Hepatocyte (in vitro differentiated cells): ENCODE measurements at regions not wholly inside any gene's neighbourhood (a gene's known extent, or its start where the extent isn't known, plus 50 kb on each side); places are given as distances from the start of the nearest gene placed in this dataset.

Source experiments
- DNase-seq: peaks from one replicate; pipeline ENCODE4 v3.0.0-alpha.2; 2016; ENCODE audit warnings: low spot score
- H2AFZ ChIP-seq: fragments of 200-600 bp; sonication (generic); 2 replicates; pipeline ENCODE4 v1.6.0; 2016; ENCODE audit warnings: antibody characterized with exemption, mild to moderate bottlenecking
- H3K27ac ChIP-seq: fragments of 200-600 bp; sonication (generic); 2 replicates; pipeline ENCODE4 v1.5.1; 2016; ENCODE audit warnings: mild to moderate bottlenecking
- H3K27me3 ChIP-seq: fragments of 200-600 bp; sonication (generic); 2 replicates; pipeline ENCODE4 v1.6.1; 2016
- H3K36me3 ChIP-seq: fragments of 200-600 bp; sonication (generic); replicated peaks from 2 replicates; pipeline ENCODE4 v1.5.1; 2016; ENCODE audit warnings: low read depth; ENCODE audit not compliant: insufficient read depth
- H3K4me1 ChIP-seq: fragments of 200-600 bp; sonication (generic); 2 replicates; pipeline ENCODE4 v1.5.1; 2016; ENCODE audit warnings: mild to moderate bottlenecking, moderate library complexity; ENCODE audit not compliant: insufficient read depth
- H3K4me2 ChIP-seq: fragments of 200-600 bp; sonication (generic); 2 replicates; pipeline ENCODE4 v1.6.0; 2016
- H3K4me3 ChIP-seq: fragments of 200-600 bp; sonication (generic); 2 replicates; pipeline ENCODE4 v1.5.1; 2016; ENCODE audit warnings: mild to moderate bottlenecking
- H3K79me2 ChIP-seq: fragments of 200-600 bp; sonication (generic); 2 replicates; pipeline ENCODE4 v1.6.0; 2017; ENCODE audit warnings: mild to moderate bottlenecking
- H3K9me2 ChIP-seq: fragments of 200-600 bp; sonication (generic); replicated peaks from 2 replicates; pipeline ENCODE4 v1.6.0; 2017; ENCODE audit warnings: mild to moderate bottlenecking; ENCODE audit not compliant: insufficient read depth
- H3K9me3 ChIP-seq: fragments of 200-600 bp; sonication (generic); 2 replicates; pipeline ENCODE4 v1.5.1; 2016; ENCODE audit warnings: low read depth, mild to moderate bottlenecking
- H4K20me1 ChIP-seq: fragments of 200-600 bp; sonication (generic); 2 replicates; pipeline ENCODE4 v1.6.0; 2016; ENCODE audit warnings: mild to moderate bottlenecking; ENCODE audit not compliant: insufficient read depth, poor library complexity, severe bottlenecking
- EZH2 ChIP-seq: fragments of 200-600 bp; sonication (generic); IDR thresholded peaks from 2 replicates; pipeline ENCODE4 v1.6.1; 2016; ENCODE audit warnings: antibody characterized with exemption, mild to moderate bottlenecking, borderline replicate concordance
- EZH2phosphoT487 ChIP-seq: fragments of 200-600 bp; sonication (generic); IDR thresholded peaks from one replicate; pipeline ENCODE4 v1.6.1; 2018; ENCODE audit warnings: antibody characterized with exemption, mild to moderate bottlenecking, low read depth, moderate library complexity; ENCODE audit not compliant: unreplicated experiment, severe bottlenecking
- WGBS: methylation state at CpG from one replicate; pipeline ENCODE4 v1.1.6; 2016; ENCODE audit warnings: low lambda C conversion rate; ENCODE audit errors: missing lambda C conversion rate; 5-methylcytosine and 5-hydroxymethylcytosine counted together
- TF ChIP-seq, protein P1 (sequence below): fragments of 200-600 bp; sonication (generic); IDR thresholded peaks from 2 replicates; pipeline ENCODE4 v1.5.1; 2016; ENCODE audit warnings: antibody characterized with exemption, mild to moderate bottlenecking; ENCODE audit not compliant: poor library complexity

DNA sequence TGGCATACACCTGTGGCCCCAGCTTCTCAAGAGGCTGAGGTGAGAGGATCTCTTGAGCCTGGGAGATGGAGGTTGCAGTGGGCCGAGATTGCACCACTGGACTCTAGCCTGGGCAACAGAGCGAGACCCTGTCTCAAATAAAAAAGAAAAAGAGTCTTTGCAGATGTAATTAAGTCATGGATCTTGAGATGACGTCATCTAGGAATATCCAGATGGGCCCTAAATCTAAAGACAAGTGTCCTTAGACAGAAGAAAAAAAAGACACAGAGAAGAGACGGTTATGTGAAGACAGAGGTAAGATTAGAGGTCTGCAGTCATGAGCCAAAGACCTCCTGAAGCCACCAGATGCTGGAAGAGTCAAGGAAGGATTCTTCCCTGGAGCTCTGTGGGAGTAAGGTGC is 74.3 kb downstream of the RHOB start:
- no peak for DNase-seq
- Histone ChIP-seq H3K27ac (no peak overlapping the region), H3K4me3 (no peak overlapping the region), H3K4me2 (no peak overlapping the region), H3K36me3 (no peaks in the 10 kb centered on the region), H3K9me2 (no peaks in the 10 kb centered on the region), H3K9me3 (no peaks in the 10 kb centered on the region), H3K27me3 (no peaks in the 10 kb centered on the region), H3K79me2 (no peaks in the 10 kb centered on the region), H2AFZ (no peak overlapping the region), H4K20me1 (no peaks in the 10 kb centered on the region), H3K4me1 (peaks cover 19% of the 10 kb centered on the region)
- 95% methylated on average over 4 of the region's 4 CpGs for WGBS
- TF ChIP-seq EZH2 (no peak), EZH2phosphoT487 (no peak)
- TF ChIP-seq, protein P1, sequence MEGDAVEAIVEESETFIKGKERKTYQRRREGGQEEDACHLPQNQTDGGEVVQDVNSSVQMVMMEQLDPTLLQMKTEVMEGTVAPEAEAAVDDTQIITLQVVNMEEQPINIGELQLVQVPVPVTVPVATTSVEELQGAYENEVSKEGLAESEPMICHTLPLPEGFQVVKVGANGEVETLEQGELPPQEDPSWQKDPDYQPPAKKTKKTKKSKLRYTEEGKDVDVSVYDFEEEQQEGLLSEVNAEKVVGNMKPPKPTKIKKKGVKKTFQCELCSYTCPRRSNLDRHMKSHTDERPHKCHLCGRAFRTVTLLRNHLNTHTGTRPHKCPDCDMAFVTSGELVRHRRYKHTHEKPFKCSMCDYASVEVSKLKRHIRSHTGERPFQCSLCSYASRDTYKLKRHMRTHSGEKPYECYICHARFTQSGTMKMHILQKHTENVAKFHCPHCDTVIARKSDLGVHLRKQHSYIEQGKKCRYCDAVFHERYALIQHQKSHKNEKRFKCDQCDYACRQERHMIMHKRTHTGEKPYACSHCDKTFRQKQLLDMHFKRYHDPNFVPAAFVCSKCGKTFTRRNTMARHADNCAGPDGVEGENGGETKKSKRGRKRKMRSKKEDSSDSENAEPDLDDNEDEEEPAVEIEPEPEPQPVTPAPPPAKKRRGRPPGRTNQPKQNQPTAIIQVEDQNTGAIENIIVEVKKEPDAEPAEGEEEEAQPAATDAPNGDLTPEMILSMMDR = no peak

DNA sequence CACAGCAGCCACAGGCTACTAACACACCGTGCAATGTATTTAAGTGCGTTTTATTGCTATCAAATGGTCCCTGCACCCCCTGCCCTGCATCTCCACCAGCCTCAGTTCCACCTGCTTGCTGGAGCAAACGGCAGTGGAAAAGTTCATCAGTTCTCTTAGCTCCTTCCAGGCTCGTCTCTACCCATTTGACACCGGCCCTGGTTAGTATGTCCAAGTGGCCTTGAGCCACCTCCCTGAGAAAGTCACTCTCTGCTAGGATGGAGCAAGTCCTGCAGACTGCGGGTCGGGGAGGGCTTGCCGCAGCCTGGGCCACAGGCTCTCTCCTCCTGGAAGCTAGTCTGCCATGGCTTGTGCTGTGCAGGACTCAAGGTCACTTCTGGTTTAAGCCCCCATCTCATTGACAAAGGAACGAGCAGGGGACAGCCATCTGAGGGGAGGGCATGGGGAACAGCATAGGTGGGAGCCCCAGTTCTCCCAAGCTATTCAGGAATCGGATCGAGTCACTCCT is 74.9 kb downstream of the RHOB start:
- no peaks in the 10 kb centered on the region for H3K36me3 ChIP-seq
- no peak overlapping the region for H3K27ac ChIP-seq
- peaks cover 16% of the 10 kb centered on the region for H3K4me1 ChIP-seq
- H3K4me2 ChIP-seq = no peak overlapping the region
- no peaks in the 10 kb centered on the region for H3K9me3 ChIP-seq
- H2AFZ ChIP-seq = no peak overlapping the region
- H4K20me1 ChIP-seq = no peaks in the 10 kb centered on the region
- no peak for DNase-seq
- no peaks in the 10 kb centered on the region for H3K9me2 ChIP-seq
- no peaks in the 10 kb centered on the region for H3K27me3 ChIP-seq
- 84% methylated on average over 11 of the region's 11 CpGs for WGBS
- H3K79me2 ChIP-seq = no peaks in the 10 kb centered on the region
- TF ChIP-seq EZH2phosphoT487 (no peak), EZH2 (no peak)
- TF ChIP-seq, protein P1 = no peak
- H3K4me3 ChIP-seq = no peak overlapping the region

- no peaks in the 10 kb centered on the region for H3K9me2 ChIP-seq
- H3K27me3 ChIP-seq = no peaks in the 10 kb centered on the region
- DNase-seq = no peak
- TF ChIP-seq, protein P1 = no peak
- TF ChIP-seq EZH2 (no peak), EZH2phosphoT487 (no peak)
- 97% methylated on average over 8 of the region's 8 CpGs for WGBS
- no peaks in the 10 kb centered on the region for H3K9me3 ChIP-seq
- H4K20me1 ChIP-seq = no peaks in the 10 kb centered on the region
- no peaks in the 10 kb centered on the region for H3K36me3 ChIP-seq
- H3K4me3 ChIP-seq = no peak overlapping the region
- H2AFZ ChIP-seq = no peak overlapping the region
- H3K4me1 ChIP-seq = peaks cover 10% of the 10 kb centered on the region
- H3K79me2 ChIP-seq = no peaks in the 10 kb centered on the region
- H3K27ac ChIP-seq = no peak overlapping the region
- H3K4me2 ChIP-seq = no peak overlapping the region
Measured at GRCh38 chr2:20523073-20523798, 76.4 kb downstream of the RHOB start.
